B cell (primary cell): ENCODE measurements at regions not wholly inside any gene's neighbourhood (a gene's known extent, or its start where the extent isn't known, plus 50 kb on each side); places are given as distances from the start of the nearest gene placed in this dataset.

Experiments
- ATAC-seq: fragments of 200-7000 bp; cut with Tn5 transposase; one replicate; pipeline ENCODE4 v1.10.0; 2021; ENCODE audit warnings: low read depth, mild to moderate bottlenecking, moderate number of reproducible peaks, moderate library complexity
- CTCF ChIA-PET: fragments of 350-600 bp; sonication (Branson Sonifier 250); formaldehyde crosslinking; loops from one replicate; lab custom pipeline; 2021; ENCODE audit warnings: antibody characterized with exemption, inconsistent platforms; lab: Charles Lee
- POLR2A ChIA-PET: fragments of 350-600 bp; sonication (Branson Sonifier 250); formaldehyde crosslinking; loops from one replicate; lab custom pipeline; 2021; ENCODE audit warnings: antibody characterized with exemption; lab: Charles Lee
- DNase-seq: peaks from one replicate; pipeline ENCODE4 v3.0.0; 2013
- H2AFZ ChIP-seq: 2 replicates; pipeline ENCODE4 v1.6.1; 2012; ENCODE audit warnings: mild to moderate bottlenecking, low read depth, low read length; ENCODE audit not compliant: insufficient read depth, poor library complexity, severe bottlenecking
- H3K27ac ChIP-seq, 2 donors: 1 replicate in 1 of 2; 2 replicates in 1 of 2; pipeline ENCODE4 v1.5.1; 2012 to 2013; ENCODE audit warnings: low read length in 2 of 2, mild to moderate bottlenecking in 2 of 2, moderate library complexity in 1 of 2
- H3K27me3 ChIP-seq, 4 experiments: fragments of 200-600 bp in 1 of 4; sonication (generic) in 1 of 4; replicated peaks in 1 of 4; 1 replicate in 2 of 4; 2 replicates in 2 of 4; pipeline versions ENCODE4 v1.6.1 to v1.7.0; 2013 to 2016; ENCODE audit warnings: low read length in 3 of 4, mild to moderate bottlenecking in 2 of 4, mixed read lengths in 1 of 4, moderate library complexity in 1 of 4; ENCODE audit not compliant: insufficient read depth in 4 of 4, control insufficient read depth in 3 of 4; ENCODE audit errors: control extremely low read depth in 1 of 4
- H3K36me3 ChIP-seq, 2 experiments: replicated peaks in 1 of 2; 1 replicate in 1 of 2; 2 replicates in 1 of 2; pipeline versions ENCODE4 v1.6.1 to v1.7.1; 2013; ENCODE audit warnings: low read length in 1 of 2; ENCODE audit not compliant: insufficient read depth in 2 of 2, control insufficient read depth in 1 of 2; ENCODE audit errors: control extremely low read depth in 1 of 2, extremely low read depth in 1 of 2
- H3K4me1 ChIP-seq, 2 donors: fragments of 200-600 bp in 1 of 2; sonication (generic) in 1 of 2; 1 replicate in 1 of 2; 2 replicates in 1 of 2; pipeline versions ENCODE4 v1.5.1 to v1.6.1; 2013 to 2017; ENCODE audit warnings: low read length in 2 of 2; ENCODE audit not compliant: control insufficient read depth in 2 of 2, insufficient read depth in 2 of 2
- H3K4me2 ChIP-seq: replicated peaks from 2 replicates; pipeline ENCODE3; 2012; ENCODE audit warnings: mild to moderate bottlenecking, low read depth, low read length; ENCODE audit not compliant: poor library complexity, severe bottlenecking
- H3K4me3 ChIP-seq, 5 experiments: fragments of 200-600 bp in 1 of 5; sonication (generic) in 1 of 5; 1 replicate in 3 of 5; 2 replicates in 2 of 5; pipeline versions ENCODE4 v1.5.1 to v1.7.0; 2011 to 2016; ENCODE audit warnings: low read length in 4 of 5, mild to moderate bottlenecking in 4 of 5, low read depth in 2 of 5, control low read depth in 1 of 5, moderate library complexity in 1 of 5; ENCODE audit not compliant: insufficient read depth in 1 of 5; ENCODE audit errors: control extremely low read depth in 1 of 5, extremely low read depth in 1 of 5
- H3K79me2 ChIP-seq: fragments of 200-600 bp; sonication (generic); one replicate; pipeline ENCODE4 v1.6.0; 2016; ENCODE audit warnings: low read length; ENCODE audit not compliant: control insufficient read depth, insufficient read depth
- H3K9ac ChIP-seq: fragments of 200-600 bp; sonication (generic); 2 replicates; pipeline ENCODE4 v1.6.1; 2017; ENCODE audit warnings: mild to moderate bottlenecking, low read length, moderate library complexity
- H3K9me3 ChIP-seq, 3 donors: one replicate each; pipeline versions ENCODE4 v1.6.1 to v1.7.1; 2013; ENCODE audit warnings: low read length in 2 of 3; ENCODE audit not compliant: control insufficient read depth in 2 of 3, insufficient read depth in 1 of 3; ENCODE audit errors: control extremely low read depth in 1 of 3
- H4K20me1 ChIP-seq: 2 replicates; pipeline ENCODE4 v1.6.0; 2012; ENCODE audit warnings: mild to moderate bottlenecking, low read length; ENCODE audit not compliant: insufficient read depth, control insufficient read depth, poor library complexity, severe bottlenecking
- H3K27ac Mint-ChIP-seq: one replicate; pipeline ENCODE4 v1.8.0; 2021; ENCODE audit warnings: mixed read lengths
- H3K27me3 Mint-ChIP-seq: one replicate; pipeline ENCODE4 v1.8.0; 2021; ENCODE audit warnings: mixed read lengths
- H3K4me1 Mint-ChIP-seq: one replicate; pipeline ENCODE4 v1.8.0; 2021; ENCODE audit warnings: mixed read lengths
- H3K4me3 Mint-ChIP-seq: one replicate; pipeline ENCODE4 v1.8.0; 2021; ENCODE audit warnings: mixed read lengths
- H3K9me3 Mint-ChIP-seq: one replicate; pipeline ENCODE4 v1.8.0; 2022; ENCODE audit warnings: mixed read lengths; ENCODE audit not compliant: insufficient read depth
- CTCF ChIP-seq: fragments of 200-600 bp; IDR thresholded peaks from one replicate; pipeline ENCODE4 v1.8.0; 2022; ENCODE audit warnings: antibody characterized with exemption, mild to moderate bottlenecking
- EZH2 ChIP-seq: IDR thresholded peaks from 2 replicates; pipeline ENCODE4 v1.6.1; 2012; ENCODE audit warnings: borderline replicate concordance, low read depth, mild to moderate bottlenecking, moderate library complexity, low read length; ENCODE audit not compliant: insufficient read depth, poor library complexity, severe bottlenecking
- WGBS: methylation state at CpG from one replicate; pipeline ENCODE4 v1.1.5; 2013; ENCODE audit warnings: missing lambda C conversion rate; ENCODE audit not compliant: insufficient coverage; 5-methylcytosine and 5-hydroxymethylcytosine counted together
- intact Hi-C: fragments of 100-400 bp; cut with micrococcal nuclease; formaldehyde crosslinking; loops from one replicate; pipeline ENCODE4 v1.10.0; 2022

- Mint-ChIP-seq H3K27ac (no peak overlapping the region), H3K9me3 (no peaks in the 10 kb centered on the region), H3K27me3 (peaks cover 11% of the 10 kb centered on the region), H3K4me1 (peaks cover 4% of the 10 kb centered on the region), H3K4me3 (no peak overlapping the region)
- 84% methylated on average over 18 of the region's 18 CpGs for WGBS
- H3K27ac ChIP-seq, result no peak overlapping the region
- ChIA-PET POLR2A (no interaction called here), CTCF (no interaction called here)
- no peak for DNase-seq
- H3K36me3 ChIP-seq, result no peaks in the 10 kb centered on the region
- no peaks in the 10 kb centered on the region for H3K9me3 ChIP-seq
- intact Hi-C loops, result no loop called here
- H3K27me3 ChIP-seq, result peaks cover 0 to 13% (median 2%) of the 10 kb centered on the region in 4 experiments
- peaks cover 11 to 12% of the 10 kb centered on the region in 2 donors for H3K4me1 ChIP-seq
- no peak overlapping the region for H3K9ac ChIP-seq
- H3K4me3 ChIP-seq, result no peak overlapping the region
- no peak for ATAC-seq
- H4K20me1 ChIP-seq, result no peaks in the 10 kb centered on the region
- no peaks in the 10 kb centered on the region for H3K79me2 ChIP-seq
- H2AFZ ChIP-seq, result no peak overlapping the region
- TF ChIP-seq EZH2 (no peak), CTCF (no peak)
- H3K4me2 ChIP-seq, result no peak overlapping the region
Observed at GRCh38 chr20:62562831-62563230, 79.5 kb upstream of the SLCO4A1 start.

GRCh38 chr20:62563561-62563960 is 78.7 kb upstream of the SLCO4A1 start:
- Histone ChIP-seq H3K4me2 (no peak overlapping the region), H3K27me3 (peaks cover 0 to 13% (median 2%) of the 10 kb centered on the region in 4 experiments), H3K4me3 (no peak overlapping the region), H3K79me2 (no peaks in the 10 kb centered on the region), H2AFZ (no peak overlapping the region), H3K36me3 (no peaks in the 10 kb centered on the region), H3K4me1 (peaks cover 11 to 12% of the 10 kb centered on the region in 2 donors), H3K27ac (no peak overlapping the region), H3K9ac (no peak overlapping the region), H3K9me3 (no peaks in the 10 kb centered on the region), H4K20me1 (no peaks in the 10 kb centered on the region)
- CTCF ChIA-PET, result no interaction called here
- Mint-ChIP-seq H3K27ac (no peak overlapping the region), H3K4me3 (no peak overlapping the region), H3K4me1 (peaks cover 4% of the 10 kb centered on the region), H3K9me3 (no peaks in the 10 kb centered on the region), H3K27me3 (peaks cover 11% of the 10 kb centered on the region)
- DNase-seq (no peak), ATAC-seq (no peak)
- POLR2A ChIA-PET, result no interaction called here
- TF ChIP-seq CTCF, result no peak
- TF ChIP-seq EZH2, result no peak
- intact Hi-C loops, result no loop called here
- 88% methylated on average over 12 of the region's 15 CpGs for WGBS
